ENCODE measurements at regions not wholly inside any gene's neighbourhood (a gene's known extent, or its start where the extent isn't known, plus 50 kb on each side); places are given as distances from the start of the nearest gene placed in this dataset.
"Not testable (repeated sequence)": the region's sequence is repeated elsewhere in the genome, so short reads cannot be mapped to it uniquely, and the experiment has no call there.

- POLR2A ChIA-PET; H3K4me1 Mint-ChIP-seq; H3K27ac Mint-ChIP-seq; CTCF ChIA-PET; H3K4me3 Mint-ChIP-seq; H3K36me3 Mint-ChIP-seq (ENCODE audit: low read depth); H3K27me3 Mint-ChIP-seq; ATAC-seq; H3K9me3 Mint-ChIP-seq (ENCODE audit: low read depth): not testable (repeated sequence)
- peak; percentile 53 for DNase-seq
- intact Hi-C loops (cut with DNase I, micrococcal nuclease) = loop anchor here in 1 of 2 experiments (2.0 kb wide), 1 partner anchor 96 kb away; no protein-coding TSS in a partner anchor
Measured at GRCh38 chr11:71734368-71734767, 98.6 kb upstream of the DEFB108B start.

GRCh38 chr11:71738317-71738716, 94.7 kb upstream of the DEFB108B start:
- CTCF ChIA-PET; POLR2A ChIA-PET; intact Hi-C loops (cut with DNase I, micrococcal nuclease); H3K27ac Mint-ChIP-seq; ATAC-seq; H3K36me3 Mint-ChIP-seq (ENCODE audit: low read depth); H3K9me3 Mint-ChIP-seq (ENCODE audit: low read depth); DNase-seq; H3K4me3 Mint-ChIP-seq; H3K4me1 Mint-ChIP-seq: not testable (repeated sequence)
- peaks cover 24% of the 10 kb centered on the region for H3K27me3 Mint-ChIP-seq

GRCh38 chr11:71743385-71743784, 89.6 kb upstream of the DEFB108B start:
- DNase-seq; H3K9me3 Mint-ChIP-seq (ENCODE audit: low read depth); H3K36me3 Mint-ChIP-seq (ENCODE audit: low read depth); H3K27ac Mint-ChIP-seq; H3K4me1 Mint-ChIP-seq; ATAC-seq; POLR2A ChIA-PET; H3K4me3 Mint-ChIP-seq; intact Hi-C loops (cut with DNase I, micrococcal nuclease): not testable (repeated sequence)
- CTCF ChIA-PET = interaction anchor here (0.6 kb wide), 1 partner anchor 206 kb away, joined by 3 read pairs; no protein-coding TSS in a partner anchor
- H3K27me3 Mint-ChIP-seq = peaks cover 25% of the 10 kb centered on the region

GRCh38 chr11:71745656-71746055, 87.3 kb upstream of the DEFB108B start:
- H3K9me3 Mint-ChIP-seq (ENCODE audit: low read depth); H3K4me1 Mint-ChIP-seq; CTCF ChIA-PET; intact Hi-C loops (cut with DNase I, micrococcal nuclease); DNase-seq; POLR2A ChIA-PET; H3K4me3 Mint-ChIP-seq; ATAC-seq; H3K36me3 Mint-ChIP-seq (ENCODE audit: low read depth); H3K27ac Mint-ChIP-seq: not testable (repeated sequence)
- H3K27me3 Mint-ChIP-seq = peaks cover 25% of the 10 kb centered on the region

- H3K36me3 Mint-ChIP-seq (ENCODE audit: low read depth); ATAC-seq; DNase-seq; H3K4me3 Mint-ChIP-seq; intact Hi-C loops (cut with DNase I, micrococcal nuclease); H3K9me3 Mint-ChIP-seq (ENCODE audit: low read depth); H3K4me1 Mint-ChIP-seq; H3K27ac Mint-ChIP-seq; CTCF ChIA-PET; POLR2A ChIA-PET: not testable (repeated sequence)
- peaks cover 26% of the 10 kb centered on the region for H3K27me3 Mint-ChIP-seq
Measured at GRCh38 chr11:71746263-71746662, 86.7 kb upstream of the DEFB108B start.

- intact Hi-C loops (cut with DNase I, micrococcal nuclease); ATAC-seq; H3K36me3 Mint-ChIP-seq (ENCODE audit: low read depth); H3K9me3 Mint-ChIP-seq (ENCODE audit: low read depth); CTCF ChIA-PET; H3K4me1 Mint-ChIP-seq; H3K27ac Mint-ChIP-seq; H3K4me3 Mint-ChIP-seq; DNase-seq: not testable (repeated sequence)
- POLR2A ChIA-PET = interaction anchor here (0.6 kb wide), 1 partner anchor 304 kb away, joined by 3 read pairs; no protein-coding TSS in a partner anchor
- H3K27me3 Mint-ChIP-seq = peaks cover 26% of the 10 kb centered on the region
Measured at GRCh38 chr11:71748965-71749620, 83.9 kb upstream of the DEFB108B start.

GRCh38 chr11:71750908-71751307, 82.1 kb upstream of the DEFB108B start:
- H3K27me3 Mint-ChIP-seq = peaks cover 21% of the 10 kb centered on the region
- DNase-seq; H3K27ac Mint-ChIP-seq; ATAC-seq; H3K9me3 Mint-ChIP-seq (ENCODE audit: low read depth); intact Hi-C loops (cut with DNase I, micrococcal nuclease); POLR2A ChIA-PET; H3K36me3 Mint-ChIP-seq (ENCODE audit: low read depth); CTCF ChIA-PET; H3K4me1 Mint-ChIP-seq; H3K4me3 Mint-ChIP-seq: not testable (repeated sequence)

- POLR2A ChIA-PET; ATAC-seq; H3K4me3 Mint-ChIP-seq; H3K9me3 Mint-ChIP-seq (ENCODE audit: low read depth); H3K27ac Mint-ChIP-seq; DNase-seq; intact Hi-C loops (cut with DNase I, micrococcal nuclease); CTCF ChIA-PET; H3K36me3 Mint-ChIP-seq (ENCODE audit: low read depth); H3K27me3 Mint-ChIP-seq; H3K4me1 Mint-ChIP-seq: not testable (repeated sequence)
Measured at GRCh38 chr11:71764695-71765491, 68.1 kb upstream of the DEFB108B start.

GRCh38 chr11:71767016-71767415, 66.0 kb upstream of the DEFB108B start:
- H3K36me3 Mint-ChIP-seq (ENCODE audit: low read depth); DNase-seq; H3K9me3 Mint-ChIP-seq (ENCODE audit: low read depth); POLR2A ChIA-PET; H3K4me1 Mint-ChIP-seq; intact Hi-C loops (cut with DNase I, micrococcal nuclease); H3K27ac Mint-ChIP-seq; CTCF ChIA-PET; ATAC-seq; H3K4me3 Mint-ChIP-seq: not testable (repeated sequence)
- peaks cover 11% of the 10 kb centered on the region for H3K27me3 Mint-ChIP-seq

- DNase-seq; H3K27me3 Mint-ChIP-seq; intact Hi-C loops (cut with DNase I, micrococcal nuclease); H3K4me1 Mint-ChIP-seq; ATAC-seq; H3K4me3 Mint-ChIP-seq; H3K9me3 Mint-ChIP-seq (ENCODE audit: low read depth); POLR2A ChIA-PET; H3K36me3 Mint-ChIP-seq (ENCODE audit: low read depth); CTCF ChIA-PET; H3K27ac Mint-ChIP-seq: not testable (repeated sequence)
Measured at GRCh38 chr11:71772193-71772592, 60.8 kb upstream of the DEFB108B start.

- H3K27ac Mint-ChIP-seq = no peak overlapping the region
- no peaks in the 10 kb centered on the region for H3K9me3 Mint-ChIP-seq (ENCODE audit: low read depth)
- H3K27me3 Mint-ChIP-seq = peaks cover 5% of the 10 kb centered on the region
- DNase-seq (no peak), ATAC-seq (no peak)
- no peaks in the 10 kb centered on the region for H3K36me3 Mint-ChIP-seq (ENCODE audit: low read depth)
- H3K4me1 Mint-ChIP-seq = no peaks in the 10 kb centered on the region
- no peak overlapping the region for H3K4me3 Mint-ChIP-seq
- ChIA-PET CTCF (no interaction called here), POLR2A (no interaction called here)
- intact Hi-C loops (cut with DNase I, micrococcal nuclease) = no loop called here
Measured at GRCh38 chr11:71774603-71775222, 58.3 kb upstream of the DEFB108B start.

GRCh38 chr11:71780116-71780515, 52.9 kb upstream of the DEFB108B start:
- POLR2A ChIA-PET; ATAC-seq; H3K4me3 Mint-ChIP-seq; CTCF ChIA-PET; H3K36me3 Mint-ChIP-seq (ENCODE audit: low read depth); DNase-seq; H3K9me3 Mint-ChIP-seq (ENCODE audit: low read depth); H3K27me3 Mint-ChIP-seq; intact Hi-C loops (cut with DNase I, micrococcal nuclease); H3K27ac Mint-ChIP-seq; H3K4me1 Mint-ChIP-seq: not testable (repeated sequence)
